HG02885 (cell line): ENCODE measurements at regions not wholly inside any gene's neighbourhood (a gene's known extent, or its start where the extent isn't known, plus 50 kb on each side); places are given as distances from the start of the nearest gene placed in this dataset.

Experiments used
- ATAC-seq: cut with Tn5 transposase; IDR thresholded peaks from one replicate; pipeline ENCODE4 v1.9.1; 2021; ENCODE audit warnings: mild to moderate bottlenecking; ENCODE audit not compliant: unreplicated experiment, poor library complexity

DNA sequence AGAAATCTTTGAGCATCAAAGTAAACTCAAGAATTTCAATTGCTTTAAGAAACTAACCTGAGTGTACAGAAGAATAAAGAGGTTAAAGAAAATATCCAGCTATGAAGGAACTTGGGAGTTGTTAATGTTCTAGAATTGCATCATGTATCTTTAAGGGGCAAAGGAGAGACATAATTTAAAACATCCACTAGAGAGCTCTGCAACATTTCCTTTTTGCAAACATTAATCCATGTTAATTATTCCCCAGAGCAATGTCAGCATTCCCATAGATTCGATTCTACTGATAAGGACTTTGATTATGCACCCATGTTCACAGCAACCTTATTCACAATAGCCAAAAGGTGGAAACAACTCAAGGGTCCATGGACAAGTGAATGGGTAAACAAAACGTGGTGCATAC lies 80.2 kb upstream of the SORBS2 start:
- no peak for ATAC-seq

DNA sequence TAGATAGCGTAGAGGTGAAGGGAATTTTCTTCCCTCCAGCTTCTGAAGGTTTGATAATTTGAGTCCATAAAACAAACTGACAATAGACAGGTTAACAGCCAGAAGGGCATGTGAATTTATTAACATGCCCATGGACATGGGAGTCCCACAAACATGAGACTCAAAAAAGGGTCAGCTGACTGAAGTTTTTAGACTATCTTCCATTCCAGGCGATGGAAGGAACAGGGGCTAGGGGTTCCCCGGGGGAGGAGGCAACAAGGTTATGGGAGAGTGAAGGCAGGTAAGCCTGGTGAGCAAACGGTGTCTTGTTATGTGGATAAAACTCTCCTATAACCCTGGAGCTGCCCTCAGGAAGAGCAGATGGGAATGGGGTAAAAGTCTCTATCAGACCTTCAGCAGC lies 81.5 kb upstream of the SORBS2 start:
- ATAC-seq: no peak

DNA sequence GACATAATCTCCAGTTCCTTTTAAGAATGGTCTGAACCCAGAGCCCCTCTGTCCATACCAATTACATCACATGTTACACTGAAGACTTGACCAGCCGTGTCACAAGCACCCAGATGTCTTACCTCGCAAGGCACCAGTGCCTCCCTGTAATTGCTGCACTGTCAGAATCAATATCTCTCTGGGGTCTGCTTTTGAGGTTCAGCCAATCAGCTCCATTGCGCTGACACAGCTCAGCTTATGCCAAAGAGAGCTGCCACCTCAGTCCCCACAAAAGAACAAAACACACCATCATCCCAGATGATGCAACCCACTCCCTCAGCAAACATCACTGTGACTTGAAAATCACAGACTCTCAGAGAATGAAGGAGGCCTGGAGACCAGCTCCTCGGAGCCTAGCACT lies 82.5 kb upstream of the SORBS2 start:
- no peak for ATAC-seq

DNA sequence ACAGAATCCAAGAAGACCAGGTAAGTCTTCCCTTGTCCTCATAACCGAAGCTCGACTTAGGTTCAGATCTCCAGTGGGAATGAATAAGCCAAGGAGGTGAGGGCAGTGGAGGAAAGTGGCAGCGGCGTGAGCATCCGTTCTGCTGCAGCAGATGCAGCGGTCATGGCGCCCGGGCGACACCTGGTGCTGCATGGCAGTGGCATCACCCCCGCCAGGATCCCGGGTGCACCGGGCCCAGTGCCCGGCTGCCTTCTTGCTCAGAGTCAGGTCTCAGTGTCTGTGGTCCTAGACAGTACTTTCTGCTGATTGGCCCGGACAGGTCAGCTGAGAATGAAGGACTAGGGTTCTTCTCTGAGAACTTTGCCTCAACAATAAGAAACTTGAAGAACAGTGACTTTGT lies 83.4 kb upstream of the SORBS2 start:
- no peak for ATAC-seq

DNA sequence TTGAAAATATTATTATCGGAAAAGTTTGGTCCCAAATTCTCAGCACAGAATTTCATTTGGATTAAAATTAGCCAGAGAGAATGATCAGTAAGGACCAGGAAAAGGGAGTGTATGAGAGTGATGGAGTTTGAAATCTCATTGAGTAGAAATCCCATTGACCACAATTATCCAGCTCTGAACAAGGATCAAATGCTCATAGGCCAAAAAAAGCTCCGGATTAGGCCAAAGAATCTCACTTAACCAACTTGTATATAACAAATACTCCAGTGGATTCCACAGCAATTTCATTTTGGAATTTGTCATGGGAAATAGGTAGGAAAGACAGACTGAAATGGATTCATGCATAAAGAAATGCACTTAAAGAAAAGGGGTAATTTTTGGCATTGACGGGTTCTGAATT lies 83.9 kb upstream of the SORBS2 start:
- ATAC-seq: no peak

DNA sequence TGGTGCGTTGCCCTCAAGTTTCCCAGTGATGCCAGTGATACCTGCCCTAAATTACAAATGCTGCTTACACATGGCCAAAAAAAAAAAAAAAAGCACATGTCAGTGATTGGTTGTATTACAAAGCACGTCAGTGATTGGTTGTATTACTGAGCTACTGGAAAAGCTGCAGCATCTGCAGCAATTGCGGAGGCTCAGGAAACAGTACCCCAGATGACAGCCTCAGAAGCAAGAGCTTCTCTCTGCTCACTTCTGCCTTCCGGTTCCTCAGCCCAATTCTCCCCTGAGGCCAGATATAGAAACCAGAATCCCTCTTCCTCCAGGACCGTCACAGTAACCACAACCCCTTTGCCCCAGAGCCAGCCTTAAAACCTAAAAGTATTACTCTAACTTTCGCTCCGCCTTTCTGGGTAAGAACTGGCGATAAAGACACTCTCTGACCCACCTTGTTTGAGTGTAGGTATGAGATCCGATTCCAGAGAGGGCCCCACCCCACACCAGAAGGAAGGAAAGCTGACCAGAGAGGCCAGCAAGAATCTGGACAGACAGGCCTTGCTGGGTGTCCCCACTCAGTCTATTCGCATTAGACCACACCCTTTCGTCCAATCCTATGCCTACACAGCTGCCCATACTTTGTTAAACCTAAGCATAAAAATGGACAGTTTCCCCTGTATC lies 85.0 kb upstream of the SORBS2 start:
- ATAC-seq: peak; percentile 71

DNA sequence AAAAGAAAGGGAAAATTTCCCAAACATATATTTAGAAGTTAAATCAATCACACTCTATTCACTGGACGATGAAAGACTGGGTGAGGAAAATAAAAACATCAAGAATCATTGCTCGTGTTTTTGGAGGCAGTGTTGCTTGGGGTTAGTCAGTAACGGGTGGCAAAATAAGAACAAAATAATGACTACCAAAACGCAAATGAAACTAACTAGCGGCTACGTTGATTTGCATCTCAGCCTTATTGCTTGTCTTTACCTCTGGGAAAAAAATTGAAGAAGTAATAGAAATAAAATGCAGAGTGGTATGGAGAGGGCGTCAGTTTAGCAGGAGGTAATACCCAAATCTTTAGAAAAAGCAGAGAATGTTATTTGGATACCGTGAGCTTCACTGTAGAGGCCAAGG lies 86.4 kb upstream of the SORBS2 start:
- no peak for ATAC-seq

DNA sequence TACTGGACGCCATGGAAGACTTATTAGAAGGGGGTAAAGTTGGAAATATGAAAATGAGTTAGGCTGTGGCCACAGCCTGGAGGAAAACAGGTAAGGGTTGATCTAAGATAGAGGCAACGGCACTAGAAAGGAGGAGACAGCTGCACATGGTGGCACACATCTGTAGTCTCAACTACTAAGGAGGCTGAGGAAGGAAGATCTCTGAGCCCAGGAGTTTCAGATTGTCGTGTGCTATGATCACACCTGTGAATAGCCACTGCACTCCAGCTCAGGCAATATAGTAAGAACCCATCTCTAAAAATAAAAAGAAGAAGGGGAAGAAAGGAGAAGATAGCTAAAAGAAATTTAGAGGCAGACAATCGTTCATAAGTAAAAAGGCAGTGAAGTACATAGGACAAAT lies 87.8 kb upstream of the SORBS2 start:
- ATAC-seq: no peak

DNA sequence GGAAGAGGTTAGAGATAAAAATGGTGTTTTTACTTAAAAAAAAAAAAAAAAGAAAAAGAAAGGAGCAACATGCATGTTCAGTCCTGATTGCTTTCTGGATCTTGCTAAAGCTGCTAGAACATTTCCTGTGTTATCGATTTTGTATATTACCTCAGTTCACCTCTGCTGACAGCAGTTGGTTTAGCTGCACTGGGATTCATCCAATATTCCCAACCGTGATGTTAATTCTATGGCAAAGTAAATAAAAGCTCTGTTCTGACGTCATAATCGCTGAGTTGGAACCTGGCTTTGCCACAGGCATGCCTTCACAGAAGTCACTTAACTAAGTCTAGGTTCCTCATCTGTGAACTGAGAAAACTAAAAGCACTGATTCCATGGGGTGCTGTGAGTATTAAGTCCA lies 90.7 kb upstream of the SORBS2 start:
- ATAC-seq: no peak

DNA sequence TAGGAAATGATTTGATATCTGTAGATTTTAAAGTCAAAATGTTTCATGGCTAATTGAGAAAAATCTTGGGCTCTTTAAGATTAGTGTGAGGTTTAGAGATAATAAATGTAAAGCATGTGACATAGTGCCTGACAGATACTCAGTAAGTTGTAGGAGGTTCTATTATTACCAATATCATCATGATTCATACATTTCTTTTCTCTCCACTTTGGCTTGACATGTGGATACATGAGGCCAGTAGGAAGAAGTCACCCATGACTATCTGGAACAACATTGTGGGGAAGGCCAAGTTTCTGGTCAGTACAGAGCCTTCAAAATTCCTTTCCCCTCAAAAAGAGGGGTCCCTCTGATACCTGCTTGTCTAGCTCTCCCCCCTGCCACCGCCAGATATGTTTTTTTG lies 91.2 kb upstream of the SORBS2 start:
- no peak for ATAC-seq

DNA sequence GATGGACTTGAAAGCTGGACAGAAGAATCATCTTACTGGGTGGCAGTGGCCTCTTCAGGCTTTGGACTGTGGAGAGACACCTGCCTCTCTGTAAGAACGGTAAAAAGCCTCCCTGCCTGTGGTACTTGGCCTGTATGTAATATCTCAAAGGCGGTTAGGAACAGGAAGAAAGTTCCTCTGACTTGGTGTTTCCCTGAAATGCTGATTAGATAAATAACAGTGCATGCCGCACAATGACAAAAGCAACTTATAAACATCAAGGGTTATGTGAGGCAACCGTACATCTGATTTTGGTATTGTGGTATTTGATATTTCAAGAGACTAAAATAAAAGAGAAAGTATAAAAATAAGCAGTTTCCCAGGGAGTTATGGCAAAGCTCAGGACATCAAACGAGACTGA lies 92.4 kb upstream of the SORBS2 start:
- ATAC-seq: no peak

DNA sequence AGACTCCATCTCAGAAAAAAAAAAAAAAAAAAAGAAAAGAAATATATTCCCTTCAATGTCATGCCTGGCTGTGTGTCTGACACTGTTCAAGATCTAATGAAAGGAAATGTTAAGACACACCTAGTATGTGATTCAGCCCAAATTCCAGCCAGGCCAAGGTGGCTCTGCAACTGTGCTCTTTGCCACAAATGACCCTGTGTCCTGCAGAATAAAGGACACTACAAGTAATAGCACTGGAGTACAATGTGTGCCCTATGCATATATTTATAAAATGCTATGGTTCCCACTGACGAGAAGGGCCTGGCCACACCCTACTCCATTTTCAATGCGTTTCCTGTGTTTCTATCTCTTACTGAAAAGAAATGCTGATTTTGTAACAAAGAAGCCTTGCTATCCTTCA lies 98.0 kb upstream of the SORBS2 start:
- no peak for ATAC-seq

DNA sequence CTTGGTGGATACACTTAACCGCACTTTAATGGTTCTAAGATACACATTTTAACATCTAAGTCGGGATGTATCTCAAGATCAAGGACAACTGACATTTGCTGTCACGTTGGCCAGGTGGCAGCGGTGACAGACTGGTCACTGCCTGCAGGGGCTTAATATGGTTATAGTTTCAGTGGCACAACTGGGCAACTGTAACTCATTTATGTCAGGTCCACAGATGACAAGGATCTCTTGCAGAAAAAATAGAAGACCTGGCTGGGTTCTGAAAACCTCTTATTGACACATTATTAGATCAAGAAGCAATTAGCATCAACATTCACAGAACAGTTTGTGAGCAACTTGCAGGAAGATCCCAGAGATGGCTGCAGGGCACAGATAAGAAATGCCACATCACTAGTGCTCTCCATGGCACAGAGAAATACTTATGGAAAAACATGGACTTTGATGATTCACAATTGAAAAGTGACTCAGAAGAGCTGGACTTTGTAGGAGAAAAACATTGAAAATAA lies 99.6 kb upstream of the SORBS2 start:
- ATAC-seq: no peak

DNA sequence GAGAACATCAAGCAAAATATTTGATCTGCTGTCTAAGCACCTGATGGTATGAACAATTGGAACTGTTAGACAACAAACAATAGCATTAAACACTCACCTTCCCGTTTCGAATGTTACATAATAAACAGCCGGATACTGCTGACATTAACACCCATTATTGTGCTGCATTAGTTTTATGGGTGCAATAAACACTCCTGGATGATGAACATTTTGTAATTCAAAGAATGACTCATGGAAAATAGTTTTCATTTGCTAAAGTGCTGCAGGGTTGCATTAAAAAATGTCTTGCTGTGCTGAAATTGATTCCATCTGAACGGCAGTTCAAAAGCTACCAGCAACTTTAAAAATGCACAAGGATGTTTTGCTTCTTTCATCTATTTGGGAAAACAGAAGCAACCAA lies 100.8 kb upstream of the SORBS2 start:
- ATAC-seq: no peak

DNA sequence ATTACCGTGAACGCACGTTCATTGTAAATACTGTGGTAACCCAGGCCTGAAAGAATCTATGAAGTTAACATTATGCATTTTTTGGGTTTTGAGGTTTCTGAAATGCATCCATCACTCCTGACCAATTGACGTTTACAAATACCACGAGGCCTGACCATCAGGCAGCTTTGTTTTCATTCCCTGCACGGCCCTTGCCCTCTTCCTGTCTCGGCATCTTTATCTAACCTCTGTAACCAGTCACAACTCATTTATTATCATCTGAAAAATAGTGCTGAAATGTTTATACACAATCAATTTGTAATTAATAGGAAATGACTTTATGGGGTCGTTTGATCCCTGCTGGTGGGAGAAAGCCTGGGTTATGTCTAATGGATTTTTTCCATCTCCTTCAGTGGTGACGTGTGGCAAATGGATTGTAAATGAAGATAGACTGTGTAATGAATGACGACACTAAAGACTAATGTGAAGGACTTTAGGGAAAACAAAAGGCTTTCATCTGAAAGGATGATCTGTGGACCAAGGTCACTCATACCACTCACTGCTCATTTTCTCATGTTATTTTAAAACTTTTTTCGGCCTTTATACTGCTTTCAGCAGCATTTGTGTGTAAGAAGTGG lies 102.7 kb upstream of the SORBS2 start:
- ATAC-seq: no peak

DNA sequence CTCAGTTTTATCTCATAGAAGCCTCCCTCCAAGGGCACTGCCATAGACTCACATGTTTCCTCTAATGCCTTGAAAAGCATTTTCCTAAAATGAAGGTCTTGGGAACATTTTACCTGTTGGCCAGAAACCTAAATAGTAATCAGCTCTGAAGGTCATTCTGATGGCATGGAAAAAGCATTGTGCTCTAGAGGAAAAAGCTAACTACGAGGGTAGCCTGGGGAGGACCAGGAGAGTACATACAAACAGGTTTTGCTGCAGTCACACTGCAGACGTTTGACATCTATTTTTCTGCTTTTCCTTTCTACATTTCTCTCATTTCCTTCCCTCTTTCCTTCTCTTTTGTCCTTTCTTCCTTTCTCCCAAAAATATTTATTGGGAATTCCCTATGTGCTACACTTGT lies 103.3 kb upstream of the SORBS2 start:
- no peak for ATAC-seq

DNA sequence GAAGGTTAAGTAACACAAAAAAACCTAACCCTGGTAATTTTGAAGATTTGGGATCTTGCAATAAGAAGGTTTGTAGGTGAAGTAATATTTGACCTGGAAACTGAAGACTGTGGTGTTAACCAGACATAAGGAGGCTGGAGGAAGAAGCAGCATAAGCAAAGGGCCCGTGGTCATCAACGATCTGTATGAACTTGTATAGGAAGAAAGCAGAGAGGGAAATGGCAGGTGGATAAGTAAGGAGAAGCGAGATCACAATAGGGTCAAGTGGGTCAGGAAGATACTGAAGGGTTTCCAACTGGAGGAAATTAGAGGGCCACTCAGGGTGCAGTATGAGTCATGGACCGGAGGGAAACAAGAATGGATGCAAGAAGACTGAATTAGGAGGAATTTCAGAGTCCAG lies 103.8 kb upstream of the SORBS2 start:
- ATAC-seq: no peak

DNA sequence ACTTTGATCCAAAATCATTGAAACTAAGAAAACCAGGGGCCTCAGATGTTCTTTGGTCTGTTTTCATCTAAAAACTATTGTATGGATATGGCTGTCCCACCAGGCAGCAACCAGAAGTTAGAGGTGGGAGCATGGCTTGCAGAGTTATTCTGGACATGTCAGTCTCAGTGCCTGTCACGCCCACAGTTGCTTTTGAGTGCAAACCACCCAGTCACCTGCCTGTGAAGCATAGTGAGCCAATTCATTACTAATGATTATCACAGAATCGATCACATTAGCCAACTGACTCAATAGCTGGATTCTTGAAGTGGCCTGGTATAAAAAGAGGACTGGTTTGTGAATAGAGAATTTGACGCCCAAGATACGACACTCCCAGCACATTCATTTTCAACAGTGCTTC lies 104.2 kb upstream of the SORBS2 start:
- no peak for ATAC-seq

DNA sequence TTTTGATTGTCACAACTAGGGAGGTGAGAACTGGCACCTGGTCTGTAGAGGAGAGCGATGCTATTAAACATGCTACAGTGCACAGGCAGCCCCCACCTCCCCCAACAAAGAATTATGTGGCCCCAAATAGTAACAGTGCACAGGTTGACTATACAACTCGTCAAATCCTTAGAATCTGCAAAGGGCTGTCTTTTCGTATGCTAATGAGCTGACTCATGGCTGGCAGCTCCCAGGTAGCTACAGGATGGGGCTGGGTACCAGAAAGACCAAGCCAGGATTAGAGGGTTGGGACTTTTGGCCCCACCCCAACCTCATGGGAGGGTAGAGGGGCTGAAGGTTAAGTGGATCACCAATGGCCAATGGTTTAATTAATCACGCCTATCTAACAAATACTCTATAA lies 104.7 kb upstream of the SORBS2 start:
- ATAC-seq: no peak

DNA sequence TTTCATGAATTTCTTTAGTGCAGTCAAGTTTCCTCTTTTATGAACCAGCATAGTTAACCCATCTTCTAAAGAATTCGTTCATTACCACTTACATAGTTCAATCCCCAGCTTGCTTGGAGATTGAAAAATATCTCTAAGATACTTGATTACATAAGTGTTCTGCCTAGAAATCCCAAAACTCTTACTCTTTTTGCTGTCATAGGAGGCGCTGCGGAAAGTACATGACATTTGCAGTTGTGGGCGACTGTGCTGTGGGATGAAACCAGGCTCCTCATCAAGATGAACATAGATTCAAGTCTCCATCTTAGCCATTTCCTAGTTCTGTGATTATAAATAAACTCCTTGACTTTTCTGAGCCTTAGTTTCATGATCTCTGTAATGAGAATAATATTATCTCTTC lies 107.1 kb upstream of the SORBS2 start:
- no peak for ATAC-seq

DNA sequence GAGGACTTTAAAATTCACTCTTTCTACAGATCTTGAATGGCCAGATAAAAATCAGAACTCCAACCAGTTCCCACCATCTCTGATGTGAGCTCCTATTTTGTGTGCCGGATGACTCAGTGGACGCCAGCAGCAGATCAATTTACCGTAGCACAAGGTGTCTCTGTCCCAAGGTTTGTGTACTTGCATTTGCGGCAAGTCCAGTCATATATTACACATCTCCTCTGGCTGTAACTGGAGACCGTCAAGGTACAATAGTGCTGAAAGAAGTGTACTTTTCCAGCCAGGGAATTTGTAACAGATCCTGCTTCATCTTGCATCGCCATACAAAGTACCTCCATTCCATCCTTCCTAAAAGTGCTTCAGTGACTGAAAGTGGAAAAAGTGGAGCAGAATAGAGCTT lies 108.2 kb upstream of the SORBS2 start:
- no peak for ATAC-seq

DNA sequence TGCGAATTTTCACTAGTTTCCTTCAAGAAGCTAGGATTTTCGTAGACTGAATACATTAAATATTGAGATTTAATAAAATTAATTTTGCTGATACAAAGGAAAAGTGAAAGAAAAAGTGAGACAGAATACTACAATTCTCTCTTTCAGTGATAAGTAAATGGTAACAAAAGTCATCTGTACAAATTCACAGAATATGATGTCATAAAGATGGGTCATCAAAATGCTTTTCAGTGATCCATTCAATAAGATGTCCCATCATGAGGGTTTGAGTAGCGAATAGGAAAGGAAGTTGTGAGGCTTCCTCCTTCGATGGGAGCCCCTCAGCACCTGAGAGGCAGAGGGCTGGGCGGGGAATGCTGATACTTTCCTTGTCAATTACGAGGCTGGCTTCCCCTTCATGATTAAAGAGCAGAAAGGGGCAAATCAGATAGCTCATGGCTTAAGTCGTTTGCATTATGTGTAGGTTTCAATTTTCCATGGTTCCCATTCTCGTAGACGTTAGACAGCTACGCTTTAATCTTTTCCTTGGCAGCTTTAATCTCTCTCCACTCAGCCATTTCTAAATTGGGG lies 108.8 kb upstream of the SORBS2 start:
- ATAC-seq: no peak
